ENCODE measurements at regions not wholly inside any gene's neighbourhood (a gene's known extent, or its start where the extent isn't known, plus 50 kb on each side); places are given as distances from the start of the nearest gene placed in this dataset.
A peak's percentile ranks its signal among the peaks of the same experiment; 100 is the strongest.

DNA sequence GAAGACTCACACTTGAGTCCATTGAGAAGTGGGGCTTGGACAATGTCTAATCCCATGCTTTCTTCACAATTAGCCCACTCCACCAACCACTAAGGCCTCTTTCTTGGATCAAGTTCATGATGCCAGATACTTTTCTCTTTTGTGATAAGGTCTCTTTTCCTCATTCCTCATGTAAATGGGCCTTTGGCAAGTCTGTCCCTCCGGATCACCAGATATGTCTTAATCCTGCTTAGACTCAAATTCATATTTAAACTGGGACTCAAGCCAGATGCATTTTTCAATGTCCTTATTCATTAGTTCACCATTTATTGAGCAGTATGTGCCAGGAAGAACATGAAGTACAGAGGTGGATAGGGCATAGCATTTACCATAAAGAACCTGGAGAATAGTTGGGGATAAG is 671.1 kb downstream of the TBL1XR1 start:
- no peaks in the 10 kb centered on the region for H3K27me3 ChIP-seq (ENCODE audit: low read depth, low read length)

DNA sequence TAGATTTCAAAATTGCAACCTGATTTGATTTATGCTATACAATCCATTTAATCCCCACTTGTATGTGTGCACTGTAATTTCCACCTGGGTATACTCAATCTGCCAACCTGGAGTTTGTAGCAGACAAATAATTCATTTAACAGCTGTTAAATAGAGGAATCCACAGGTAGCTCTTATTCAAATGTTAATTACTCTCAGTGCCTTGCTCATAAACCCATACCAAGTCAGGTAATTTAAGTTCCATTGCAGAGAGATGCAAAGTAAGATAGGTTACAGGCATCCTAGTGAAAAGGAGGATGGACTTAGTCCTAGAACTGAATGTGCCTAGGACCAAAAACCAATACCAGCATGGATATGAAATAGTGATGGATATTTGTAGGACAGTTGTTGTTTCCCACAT is 674.2 kb downstream of the TBL1XR1 start:
- H3K9me3 ChIP-seq (ENCODE audit: control insufficient read depth in 1 of 2, low read length in 2 of 2) = no peaks in the 10 kb centered on the region
- H3K4me3 ChIP-seq (ENCODE audit: low read depth in 1 of 2, low read length in 2 of 2) = no peak overlapping the region
- H3K27ac ChIP-seq (ENCODE audit: low read length) = no peak overlapping the region
- no peaks in the 10 kb centered on the region for H3K27me3 ChIP-seq (ENCODE audit: low read depth, low read length)
- H3K36me3 ChIP-seq (ENCODE audit: control insufficient read depth in 1 of 2, insufficient read depth in 2 of 2, low read length in 2 of 2) = no peaks in the 10 kb centered on the region
- no peaks in the 10 kb centered on the region for H3K4me1 ChIP-seq (ENCODE audit: control insufficient read depth in 1 of 2, insufficient read depth in 2 of 2, low read length in 2 of 2)

More for the DNA sequence above, 671.1 kb downstream of the TBL1XR1 start:
- Histone ChIP-seq H3K27ac (ENCODE audit: low read length) (no peak overlapping the region), H3K4me1 (ENCODE audit: control insufficient read depth in 1 of 2, insufficient read depth in 2 of 2, low read length in 2 of 2) (no peaks in the 10 kb centered on the region), H3K36me3 (ENCODE audit: control insufficient read depth in 1 of 2, insufficient read depth in 2 of 2, low read length in 2 of 2) (no peaks in the 10 kb centered on the region), H3K9me3 (ENCODE audit: control insufficient read depth in 1 of 2, low read length in 2 of 2) (no peaks in the 10 kb centered on the region), H3K4me3 (ENCODE audit: low read depth in 1 of 2, low read length in 2 of 2) (no peak overlapping the region)

- Histone ChIP-seq H3K9me3 (ENCODE audit: control insufficient read depth in 1 of 2, low read length in 2 of 2) (no peaks in the 10 kb centered on the region), H3K27me3 (ENCODE audit: low read depth, low read length) (no peaks in the 10 kb centered on the region), H3K36me3 (ENCODE audit: control insufficient read depth in 1 of 2, insufficient read depth in 2 of 2, low read length in 2 of 2) (no peaks in the 10 kb centered on the region), H3K4me1 (ENCODE audit: control insufficient read depth in 1 of 2, insufficient read depth in 2 of 2, low read length in 2 of 2) (no peaks in the 10 kb centered on the region), H3K27ac (ENCODE audit: low read length) (no peak overlapping the region), H3K4me3 (ENCODE audit: low read depth in 1 of 2, low read length in 2 of 2) (no peak overlapping the region)
These were observed 674.8 kb downstream of the TBL1XR1 start for GRCh38 chr3:176522436-176522835.

DNA sequence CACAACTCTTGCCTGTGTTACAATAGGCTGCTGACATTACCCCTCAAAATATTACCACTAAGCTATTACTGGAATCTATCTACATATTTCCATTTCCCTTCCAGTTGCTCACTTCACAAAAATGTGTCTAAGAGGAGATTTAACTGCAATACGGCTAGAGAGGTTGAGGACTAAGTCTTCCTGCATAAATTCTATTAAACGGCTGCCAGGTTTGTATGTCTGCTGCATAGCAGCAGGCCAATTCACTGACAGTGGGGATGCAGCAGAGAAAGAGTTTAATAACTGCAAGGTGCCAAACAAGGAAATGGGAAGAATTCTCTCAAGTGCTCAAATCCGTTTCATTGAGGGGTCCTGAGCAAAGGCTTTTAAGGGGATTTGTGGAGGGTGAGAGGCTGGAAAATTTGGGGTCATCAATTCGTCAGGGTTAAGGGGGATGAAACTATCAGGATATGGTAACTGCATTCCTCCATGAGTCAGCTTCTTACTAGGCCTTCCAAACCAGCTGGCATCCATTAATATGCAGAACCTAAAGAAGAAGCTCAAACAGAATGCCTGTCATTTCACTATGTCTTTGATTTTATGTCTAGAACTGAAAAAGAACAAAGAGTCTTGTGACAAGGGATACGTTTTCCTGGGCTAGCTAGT is 675.6 kb downstream of the TBL1XR1 start:
- no peaks in the 10 kb centered on the region for H3K36me3 ChIP-seq (ENCODE audit: control insufficient read depth in 1 of 2, insufficient read depth in 2 of 2, low read length in 2 of 2)
- H3K4me3 ChIP-seq (ENCODE audit: low read depth in 1 of 2, low read length in 2 of 2) = no peak overlapping the region
- no peaks in the 10 kb centered on the region for H3K4me1 ChIP-seq (ENCODE audit: control insufficient read depth in 1 of 2, insufficient read depth in 2 of 2, low read length in 2 of 2)
- H3K27ac ChIP-seq (ENCODE audit: low read length) = no peak overlapping the region
- no peaks in the 10 kb centered on the region for H3K27me3 ChIP-seq (ENCODE audit: low read depth, low read length)
- H3K9me3 ChIP-seq (ENCODE audit: control insufficient read depth in 1 of 2, low read length in 2 of 2) = no peaks in the 10 kb centered on the region

DNA sequence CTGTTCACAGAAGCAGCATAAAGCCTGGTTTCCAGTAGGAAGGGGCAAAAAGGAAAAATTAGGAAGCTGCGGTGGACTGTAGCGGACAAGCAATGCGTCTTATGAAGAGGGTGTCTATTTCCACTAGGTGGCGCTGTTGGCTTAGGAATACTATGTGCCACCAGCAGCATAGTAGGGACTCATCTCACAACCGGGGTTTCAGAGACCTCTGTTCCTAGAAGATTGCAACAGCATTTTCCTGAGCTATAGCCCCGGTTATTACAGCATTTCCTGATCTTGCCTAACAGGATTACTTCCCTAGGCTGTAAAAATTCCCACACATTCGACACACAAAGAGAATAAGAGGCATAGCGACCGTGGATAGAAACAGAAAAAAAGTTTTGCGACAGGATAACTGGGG is 683.0 kb downstream of the TBL1XR1 start:
- H3K9me3 ChIP-seq (ENCODE audit: control insufficient read depth in 1 of 2, low read length in 2 of 2) = peaks cover 8 to 16% of the 10 kb centered on the region in 2 donors
- H3K4me3 ChIP-seq (ENCODE audit: low read depth in 1 of 2, low read length in 2 of 2) = no peak overlapping the region

GRCh38 chr3:176513604-176514003 is 683.7 kb downstream of the TBL1XR1 start:
- Histone ChIP-seq H3K27ac (ENCODE audit: low read length) (no peak overlapping the region), H3K4me1 (ENCODE audit: control insufficient read depth in 1 of 2, insufficient read depth in 2 of 2, low read length in 2 of 2) (no peaks in the 10 kb centered on the region), H3K36me3 (ENCODE audit: control insufficient read depth in 1 of 2, insufficient read depth in 2 of 2, low read length in 2 of 2) (no peaks in the 10 kb centered on the region), H3K27me3 (ENCODE audit: low read depth, low read length) (no peaks in the 10 kb centered on the region), H3K4me3 (ENCODE audit: low read depth in 1 of 2, low read length in 2 of 2) (peak overlapping the region in 1 of 2 donors; percentile 1), H3K9me3 (ENCODE audit: control insufficient read depth in 1 of 2, low read length in 2 of 2) (peaks cover 8 to 16% of the 10 kb centered on the region in 2 donors)

More for the DNA sequence above, 683.0 kb downstream of the TBL1XR1 start:
- Histone ChIP-seq H3K4me1 (ENCODE audit: control insufficient read depth in 1 of 2, insufficient read depth in 2 of 2, low read length in 2 of 2) (no peaks in the 10 kb centered on the region), H3K27me3 (ENCODE audit: low read depth, low read length) (no peaks in the 10 kb centered on the region), H3K27ac (ENCODE audit: low read length) (no peak overlapping the region), H3K36me3 (ENCODE audit: control insufficient read depth in 1 of 2, insufficient read depth in 2 of 2, low read length in 2 of 2) (no peaks in the 10 kb centered on the region)

DNA sequence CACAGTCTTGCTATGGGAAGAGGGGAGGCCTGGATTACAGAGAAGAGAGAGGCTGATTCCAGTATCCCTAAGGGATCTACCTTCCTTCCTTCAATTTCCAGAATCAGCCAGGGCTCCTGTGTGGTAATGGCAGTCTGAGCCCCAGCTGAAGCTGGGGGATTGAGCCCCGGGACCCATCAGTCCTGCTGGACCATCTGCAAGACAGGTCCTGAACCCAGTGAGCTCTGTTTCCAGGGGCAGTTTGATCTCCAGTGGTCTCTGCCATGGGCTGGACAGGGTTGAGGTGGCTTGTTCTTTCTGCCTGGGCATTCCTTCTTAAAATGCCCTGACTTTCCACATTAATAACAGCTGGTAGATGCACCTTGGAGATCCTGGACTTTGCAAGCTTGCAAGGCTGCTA is 685.2 kb downstream of the TBL1XR1 start:
- H3K27me3 ChIP-seq (ENCODE audit: low read depth, low read length) = no peaks in the 10 kb centered on the region
- H3K4me1 ChIP-seq (ENCODE audit: control insufficient read depth in 1 of 2, insufficient read depth in 2 of 2, low read length in 2 of 2) = no peaks in the 10 kb centered on the region
- no peak overlapping the region for H3K4me3 ChIP-seq (ENCODE audit: low read depth in 1 of 2, low read length in 2 of 2)
- H3K36me3 ChIP-seq (ENCODE audit: control insufficient read depth in 1 of 2, insufficient read depth in 2 of 2, low read length in 2 of 2) = no peaks in the 10 kb centered on the region
- H3K9me3 ChIP-seq (ENCODE audit: control insufficient read depth in 1 of 2, low read length in 2 of 2) = peaks cover 8 to 16% of the 10 kb centered on the region in 2 donors
- no peak overlapping the region for H3K27ac ChIP-seq (ENCODE audit: low read length)

DNA sequence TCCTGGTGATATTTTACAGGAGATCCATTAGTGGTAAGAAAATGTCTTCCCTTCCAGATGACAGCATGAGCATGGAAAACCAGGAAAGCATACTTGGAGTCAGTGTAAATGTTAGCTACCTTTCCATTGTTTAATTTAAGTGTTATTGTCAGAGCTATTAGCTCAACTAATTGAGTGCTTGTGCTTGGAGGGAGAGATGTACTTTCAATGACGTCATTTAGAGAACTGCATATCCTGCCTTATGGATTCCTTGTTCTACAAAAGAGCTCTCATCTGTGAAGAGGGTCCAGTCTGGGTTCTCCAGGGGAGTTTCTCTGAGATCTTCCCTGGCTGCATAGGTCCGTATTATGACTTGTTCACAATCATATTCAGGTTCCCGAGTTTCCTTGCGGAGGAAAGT is 687.2 kb downstream of the TBL1XR1 start:
- Histone ChIP-seq H3K27me3 (ENCODE audit: low read depth, low read length) (no peaks in the 10 kb centered on the region), H3K4me3 (ENCODE audit: low read depth in 1 of 2, low read length in 2 of 2) (no peak overlapping the region), H3K4me1 (ENCODE audit: control insufficient read depth in 1 of 2, insufficient read depth in 2 of 2, low read length in 2 of 2) (no peaks in the 10 kb centered on the region), H3K36me3 (ENCODE audit: control insufficient read depth in 1 of 2, insufficient read depth in 2 of 2, low read length in 2 of 2) (no peaks in the 10 kb centered on the region), H3K27ac (ENCODE audit: low read length) (no peak overlapping the region), H3K9me3 (ENCODE audit: control insufficient read depth in 1 of 2, low read length in 2 of 2) (peaks cover 8 to 16% of the 10 kb centered on the region in 2 donors)

- no peaks in the 10 kb centered on the region for H3K4me1 ChIP-seq (ENCODE audit: control insufficient read depth in 1 of 2, insufficient read depth in 2 of 2, low read length in 2 of 2)
- H3K27me3 ChIP-seq (ENCODE audit: low read depth, low read length) = no peaks in the 10 kb centered on the region
- H3K4me3 ChIP-seq (ENCODE audit: low read depth in 1 of 2, low read length in 2 of 2) = no peak overlapping the region
- no peak overlapping the region for H3K27ac ChIP-seq (ENCODE audit: low read length)
- H3K9me3 ChIP-seq (ENCODE audit: control insufficient read depth in 1 of 2, low read length in 2 of 2) = no peaks in the 10 kb centered on the region
- no peaks in the 10 kb centered on the region for H3K36me3 ChIP-seq (ENCODE audit: control insufficient read depth in 1 of 2, insufficient read depth in 2 of 2, low read length in 2 of 2)
These were observed 691.2 kb downstream of the TBL1XR1 start for GRCh38 chr3:176505878-176506621.

GRCh38 chr3:176491084-176491483 is 706.2 kb downstream of the TBL1XR1 start:
- Histone ChIP-seq H3K4me1 (ENCODE audit: control insufficient read depth in 1 of 2, insufficient read depth in 2 of 2, low read length in 2 of 2) (no peaks in the 10 kb centered on the region), H3K27me3 (ENCODE audit: low read depth, low read length) (no peaks in the 10 kb centered on the region), H3K4me3 (ENCODE audit: low read depth in 1 of 2, low read length in 2 of 2) (no peak overlapping the region), H3K27ac (ENCODE audit: low read length) (no peak overlapping the region), H3K9me3 (ENCODE audit: control insufficient read depth in 1 of 2, low read length in 2 of 2) (no peaks in the 10 kb centered on the region), H3K36me3 (ENCODE audit: control insufficient read depth in 1 of 2, insufficient read depth in 2 of 2, low read length in 2 of 2) (no peaks in the 10 kb centered on the region)

DNA sequence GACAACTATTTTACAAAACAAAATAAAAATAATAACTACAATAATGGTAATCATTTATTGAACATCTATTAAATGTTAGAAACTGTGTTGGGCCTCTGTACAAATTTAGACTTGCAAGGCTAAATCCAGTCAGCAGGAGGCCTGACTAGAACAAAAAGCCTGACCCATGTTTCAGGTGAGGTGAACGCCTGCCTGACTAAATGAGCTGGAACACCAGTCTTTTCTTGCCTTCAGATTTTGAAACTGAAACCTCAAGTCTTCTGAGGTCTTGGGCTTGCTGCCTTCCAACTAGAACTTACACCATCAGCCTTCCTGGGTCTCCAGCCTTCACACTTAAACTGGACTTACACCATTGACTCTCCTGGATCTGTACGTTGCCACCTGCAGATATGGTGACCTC is 706.9 kb downstream of the TBL1XR1 start:
- no peak overlapping the region for H3K27ac ChIP-seq (ENCODE audit: low read length)
- no peaks in the 10 kb centered on the region for H3K36me3 ChIP-seq (ENCODE audit: control insufficient read depth in 1 of 2, insufficient read depth in 2 of 2, low read length in 2 of 2)
- no peak overlapping the region for H3K4me3 ChIP-seq (ENCODE audit: low read depth in 1 of 2, low read length in 2 of 2)
- H3K4me1 ChIP-seq (ENCODE audit: control insufficient read depth in 1 of 2, insufficient read depth in 2 of 2, low read length in 2 of 2) = no peaks in the 10 kb centered on the region
- H3K9me3 ChIP-seq (ENCODE audit: control insufficient read depth in 1 of 2, low read length in 2 of 2) = no peaks in the 10 kb centered on the region
- no peaks in the 10 kb centered on the region for H3K27me3 ChIP-seq (ENCODE audit: low read depth, low read length)

Data from muscle layer of duodenum (tissue), 2 donors.